SK-N-SH treated with all-trans-retinoic acid at 6 μM for 48 hours (cell line): ENCODE measurements at regions not wholly inside any gene's neighbourhood (a gene's known extent, or its start where the extent isn't known, plus 50 kb on each side); places are given as distances from the start of the nearest gene placed in this dataset.

Source experiments
- ATAC-seq: fragments of 200-7000 bp; cut with Tn5 transposase; 3 replicates; pipeline ENCODE4 v1.9.1; 2020; ENCODE audit warnings: mild to moderate bottlenecking, moderate library complexity
- ARNTL ChIP-seq: fragments of 450-650 bp; formaldehyde crosslinking; IDR thresholded peaks from 2 replicates; pipeline ENCODE4 v1.5.0; 2020; ENCODE audit warnings: low read depth, mild to moderate bottlenecking, moderate library complexity, borderline replicate concordance
- BACH2 ChIP-seq: fragments of 250-450 bp; sonication (Bioruptor Pico); IDR thresholded peaks from 2 replicates; pipeline ENCODE4 v1.9.0; 2021; ENCODE audit warnings: mild to moderate bottlenecking, borderline replicate concordance
- CSDC2 ChIP-seq: fragments of 250-450 bp; sonication (Bioruptor Pico); IDR thresholded peaks from 2 replicates; pipeline ENCODE4 v1.5.0; 2020; ENCODE audit warnings: mild to moderate bottlenecking, moderate library complexity
- ESRRG ChIP-seq: fragments of 250-450 bp; sonication (Bioruptor Pico); IDR thresholded peaks from 2 replicates; pipeline ENCODE4 v1.6.1; 2021; ENCODE audit warnings: mild to moderate bottlenecking
- GLIS3 ChIP-seq: fragments of 250-450 bp; sonication (Bioruptor Pico); IDR thresholded peaks from 2 replicates; pipeline ENCODE4 v1.5.0; 2020; ENCODE audit warnings: mild to moderate bottlenecking, moderate library complexity
- ISL1 ChIP-seq: fragments of 250-450 bp; sonication (Bioruptor Pico); IDR thresholded peaks from 2 replicates; pipeline ENCODE4 v2.1.2; 2022; ENCODE audit warnings: mild to moderate bottlenecking, moderate library complexity
- OSR1 ChIP-seq: fragments of 250-450 bp; sonication (Bioruptor Pico); IDR thresholded peaks from 2 replicates; pipeline ENCODE4 v1.8.0; 2022; ENCODE audit warnings: moderate library complexity, mild to moderate bottlenecking, inconsistent platforms
- PATZ1 ChIP-seq: fragments of 250-450 bp; sonication (Bioruptor Pico); IDR thresholded peaks from 2 replicates; pipeline ENCODE4 v1.8.0; 2020; ENCODE audit warnings: mild to moderate bottlenecking, moderate library complexity, borderline replicate concordance
- POU6F1 ChIP-seq: fragments of 250-450 bp; sonication (Bioruptor Pico); IDR thresholded peaks from 2 replicates; pipeline ENCODE4 v1.8.0; 2021; ENCODE audit warnings: low read depth, mild to moderate bottlenecking, moderate library complexity, borderline replicate concordance
- RARB ChIP-seq: fragments of 250-450 bp; sonication (Bioruptor Pico); IDR thresholded peaks from 2 replicates; pipeline ENCODE4 v1.8.0; 2021; ENCODE audit warnings: mild to moderate bottlenecking, moderate library complexity
- SNAI2 ChIP-seq: fragments of 250-450 bp; sonication (Bioruptor Pico); IDR thresholded peaks from 2 replicates; pipeline ENCODE4 v1.5.0; 2020; ENCODE audit warnings: mild to moderate bottlenecking, moderate library complexity
- TCF4 ChIP-seq: fragments of 250-450 bp; sonication (Bioruptor Pico); IDR thresholded peaks from 2 replicates; pipeline ENCODE4 v1.8.0; 2021; ENCODE audit warnings: mild to moderate bottlenecking, moderate library complexity, borderline replicate concordance
- ZC3H10 ChIP-seq: fragments of 250-450 bp; sonication (Bioruptor Pico); IDR thresholded peaks from 2 replicates; pipeline ENCODE4 v1.5.1; 2021; ENCODE audit warnings: mild to moderate bottlenecking, moderate library complexity
- ZFP3 ChIP-seq: fragments of 250-450 bp; sonication (Bioruptor Pico); IDR thresholded peaks from 2 replicates; pipeline ENCODE4 v1.5.0; 2020; ENCODE audit warnings: mild to moderate bottlenecking, moderate library complexity
- ZNF565 ChIP-seq: fragments of 450-650 bp; formaldehyde crosslinking; conservative IDR thresholded peaks from 2 replicates; pipeline ENCODE4 v1.5.0; 2020; ENCODE audit warnings: low read depth, mild to moderate bottlenecking, moderate library complexity
- ZNF70 ChIP-seq: fragments of 450-650 bp; formaldehyde crosslinking; IDR thresholded peaks from 2 replicates; pipeline ENCODE4 v1.5.0; 2020; ENCODE audit warnings: mild to moderate bottlenecking, moderate library complexity
- ZNF8 ChIP-seq: fragments of 450-650 bp; formaldehyde crosslinking; IDR thresholded peaks from 2 replicates; pipeline ENCODE4 v1.5.0; 2020; ENCODE audit warnings: mild to moderate bottlenecking, moderate library complexity
- TF ChIP-seq, protein P1 (sequence below): fragments of 250-450 bp; sonication (Bioruptor Pico); IDR thresholded peaks from 2 replicates; pipeline ENCODE4 v1.5.0; 2020; ENCODE audit warnings: mild to moderate bottlenecking, moderate library complexity
- TF ChIP-seq, protein P2 (sequence below): fragments of 250-450 bp; sonication (Bioruptor Pico); IDR thresholded peaks from 2 replicates; pipeline ENCODE4 v1.5.1; 2020; ENCODE audit warnings: low read depth, mild to moderate bottlenecking, moderate library complexity
- TF ChIP-seq, protein P3 (sequence below): fragments of 250-450 bp; sonication (Bioruptor Pico); IDR thresholded peaks from 2 replicates; pipeline ENCODE4 v1.5.1; 2021; ENCODE audit warnings: mild to moderate bottlenecking, moderate library complexity

DNA sequence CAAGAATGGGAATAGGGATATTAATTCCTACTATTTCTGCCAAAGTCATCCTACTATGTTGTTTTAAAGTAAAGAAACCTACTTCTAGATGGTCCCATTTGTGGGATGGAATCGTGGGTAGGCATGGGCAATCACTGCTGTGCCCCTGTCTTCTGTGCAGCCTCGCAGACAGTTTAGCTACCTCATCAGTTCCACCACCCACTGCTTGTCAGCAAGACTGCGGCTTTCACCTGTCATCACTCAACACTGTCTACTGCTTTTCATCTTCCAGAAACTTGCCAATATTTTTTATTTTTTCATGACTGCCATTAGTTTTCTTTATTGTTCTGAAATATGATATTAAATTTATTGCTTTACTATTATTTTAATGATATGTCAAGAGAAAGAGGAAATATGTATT is 368.1 kb upstream of the KYNU start:
- TF ChIP-seq PATZ1 = no peak
- TF ChIP-seq, protein P1, sequence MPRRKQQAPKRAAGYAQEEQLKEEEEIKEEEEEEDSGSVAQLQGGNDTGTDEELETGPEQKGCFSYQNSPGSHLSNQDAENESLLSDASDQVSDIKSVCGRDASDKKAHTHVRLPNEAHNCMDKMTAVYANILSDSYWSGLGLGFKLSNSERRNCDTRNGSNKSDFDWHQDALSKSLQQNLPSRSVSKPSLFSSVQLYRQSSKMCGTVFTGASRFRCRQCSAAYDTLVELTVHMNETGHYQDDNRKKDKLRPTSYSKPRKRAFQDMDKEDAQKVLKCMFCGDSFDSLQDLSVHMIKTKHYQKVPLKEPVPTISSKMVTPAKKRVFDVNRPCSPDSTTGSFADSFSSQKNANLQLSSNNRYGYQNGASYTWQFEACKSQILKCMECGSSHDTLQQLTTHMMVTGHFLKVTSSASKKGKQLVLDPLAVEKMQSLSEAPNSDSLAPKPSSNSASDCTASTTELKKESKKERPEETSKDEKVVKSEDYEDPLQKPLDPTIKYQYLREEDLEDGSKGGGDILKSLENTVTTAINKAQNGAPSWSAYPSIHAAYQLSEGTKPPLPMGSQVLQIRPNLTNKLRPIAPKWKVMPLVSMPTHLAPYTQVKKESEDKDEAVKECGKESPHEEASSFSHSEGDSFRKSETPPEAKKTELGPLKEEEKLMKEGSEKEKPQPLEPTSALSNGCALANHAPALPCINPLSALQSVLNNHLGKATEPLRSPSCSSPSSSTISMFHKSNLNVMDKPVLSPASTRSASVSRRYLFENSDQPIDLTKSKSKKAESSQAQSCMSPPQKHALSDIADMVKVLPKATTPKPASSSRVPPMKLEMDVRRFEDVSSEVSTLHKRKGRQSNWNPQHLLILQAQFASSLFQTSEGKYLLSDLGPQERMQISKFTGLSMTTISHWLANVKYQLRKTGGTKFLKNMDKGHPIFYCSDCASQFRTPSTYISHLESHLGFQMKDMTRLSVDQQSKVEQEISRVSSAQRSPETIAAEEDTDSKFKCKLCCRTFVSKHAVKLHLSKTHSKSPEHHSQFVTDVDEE (CRISPR knock-in tag) = no peak
- no peak for TF ChIP-seq GLIS3 (CRISPR knock-in tag)
- no peak for TF ChIP-seq ESRRG (CRISPR knock-in tag)
- TF ChIP-seq, protein P2, sequence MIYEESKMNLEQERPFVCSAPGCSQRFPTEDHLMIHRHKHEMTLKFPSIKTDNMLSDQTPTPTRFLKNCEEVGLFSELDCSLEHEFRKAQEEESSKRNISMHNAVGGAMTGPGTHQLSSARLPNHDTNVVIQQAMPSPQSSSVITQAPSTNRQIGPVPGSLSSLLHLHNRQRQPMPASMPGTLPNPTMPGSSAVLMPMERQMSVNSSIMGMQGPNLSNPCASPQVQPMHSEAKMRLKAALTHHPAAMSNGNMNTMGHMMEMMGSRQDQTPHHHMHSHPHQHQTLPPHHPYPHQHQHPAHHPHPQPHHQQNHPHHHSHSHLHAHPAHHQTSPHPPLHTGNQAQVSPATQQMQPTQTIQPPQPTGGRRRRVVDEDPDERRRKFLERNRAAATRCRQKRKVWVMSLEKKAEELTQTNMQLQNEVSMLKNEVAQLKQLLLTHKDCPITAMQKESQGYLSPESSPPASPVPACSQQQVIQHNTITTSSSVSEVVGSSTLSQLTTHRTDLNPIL (CRISPR knock-in tag) = no peak
- TF ChIP-seq RARB (CRISPR knock-in tag) = no peak
- no peak for TF ChIP-seq ARNTL (CRISPR knock-in tag)
- no peak for TF ChIP-seq POU6F1
- TF ChIP-seq SNAI2 (CRISPR knock-in tag) = no peak
- no peak for TF ChIP-seq CSDC2 (CRISPR knock-in tag)
- no peak for TF ChIP-seq BACH2 (CRISPR knock-in tag)
- TF ChIP-seq OSR1 (CRISPR knock-in tag) = no peak
- no peak for TF ChIP-seq ZFP3 (CRISPR knock-in tag)
- no peak for ATAC-seq

DNA sequence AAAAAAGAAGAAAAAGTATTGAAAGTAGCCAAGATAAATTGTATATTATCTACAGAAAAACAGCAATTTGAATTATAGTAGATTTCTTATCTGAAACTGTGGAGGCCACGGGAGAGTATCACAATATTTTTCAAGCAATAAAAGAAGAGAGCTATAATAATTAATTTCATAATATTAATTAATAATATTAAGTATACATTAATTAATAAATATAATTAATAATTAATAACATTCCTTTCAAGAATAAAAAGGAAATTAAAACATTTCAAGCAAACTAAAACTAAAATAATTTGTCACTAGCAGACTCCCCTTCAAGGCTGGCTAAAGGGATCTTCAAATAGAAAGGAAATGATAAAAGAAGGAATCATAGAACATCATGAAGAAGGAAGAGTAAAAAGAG is 372.7 kb upstream of the KYNU start:
- TF ChIP-seq ISL1 (CRISPR knock-in tag) (no peak), ESRRG (CRISPR knock-in tag) (no peak), POU6F1 (no peak), ZNF8 (CRISPR knock-in tag) (no peak), TCF4 (CRISPR knock-in tag) (no peak), ZC3H10 (CRISPR knock-in tag) (no peak), ARNTL (CRISPR knock-in tag) (no peak), ZNF70 (CRISPR knock-in tag) (no peak), ZNF565 (no peak), SNAI2 (CRISPR knock-in tag) (no peak), OSR1 (CRISPR knock-in tag) (no peak), RARB (CRISPR knock-in tag) (no peak), GLIS3 (CRISPR knock-in tag) (no peak), BACH2 (CRISPR knock-in tag) (no peak)
- TF ChIP-seq, protein P1 (CRISPR knock-in tag) = no peak
- TF ChIP-seq, protein P3, sequence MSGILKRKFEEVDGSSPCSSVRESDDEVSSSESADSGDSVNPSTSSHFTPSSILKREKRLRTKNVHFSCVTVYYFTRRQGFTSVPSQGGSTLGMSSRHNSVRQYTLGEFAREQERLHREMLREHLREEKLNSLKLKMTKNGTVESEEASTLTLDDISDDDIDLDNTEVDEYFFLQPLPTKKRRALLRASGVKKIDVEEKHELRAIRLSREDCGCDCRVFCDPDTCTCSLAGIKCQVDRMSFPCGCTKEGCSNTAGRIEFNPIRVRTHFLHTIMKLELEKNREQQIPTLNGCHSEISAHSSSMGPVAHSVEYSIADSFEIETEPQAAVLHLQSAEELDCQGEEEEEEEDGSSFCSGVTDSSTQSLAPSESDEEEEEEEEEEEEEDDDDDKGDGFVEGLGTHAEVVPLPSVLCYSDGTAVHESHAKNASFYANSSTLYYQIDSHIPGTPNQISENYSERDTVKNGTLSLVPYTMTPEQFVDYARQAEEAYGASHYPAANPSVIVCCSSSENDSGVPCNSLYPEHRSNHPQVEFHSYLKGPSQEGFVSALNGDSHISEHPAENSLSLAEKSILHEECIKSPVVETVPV = no peak
- TF ChIP-seq, all 23 proteins: peak for 0
- no peak for ATAC-seq
